Testis (tissue), 2 donors: ENCODE measurements at regions not wholly inside any gene's neighbourhood (a gene's known extent, or its start where the extent isn't known, plus 50 kb on each side); places are given as distances from the start of the nearest gene placed in this dataset.

ENCODE experiments used
- CTCF ChIP-seq, 3 experiments: fragments of 450-650 bp in 2 of 3; fragments of 200-600 bp in 1 of 3; sonication (generic) in 1 of 3; IDR thresholded peaks; one replicate each; pipeline ENCODE4 v1.5.1; 2016 to 2019; ENCODE audit warnings: antibody characterized with exemption in 3 of 3, mild to moderate bottlenecking in 2 of 3, moderate library complexity in 1 of 3
- POLR2A ChIP-seq: fragments of 450-650 bp; IDR thresholded peaks from one replicate; pipeline ENCODE4 v1.6.1; 2017; ENCODE audit warnings: antibody characterized with exemption, mild to moderate bottlenecking, moderate library complexity

GRCh38 chr4:111393781-111394180 lies 751.5 kb upstream of the FAM241A start:
- TF ChIP-seq CTCF (IDR thresholded peaks at IDR 0.05) (no peak), POLR2A (no peak)
